HG03571 (cell line): ENCODE measurements at regions not wholly inside any gene's neighbourhood (a gene's known extent, or its start where the extent isn't known, plus 50 kb on each side); places are given as distances from the start of the nearest gene placed in this dataset.
A peak's percentile ranks its signal among the peaks of the same experiment; 100 is the strongest.
"Not testable (repeated sequence)": the region's sequence is repeated elsewhere in the genome, so short reads cannot be mapped to it uniquely, and the experiment has no call there.

ENCODE experiments used
- ATAC-seq: cut with Tn5 transposase; IDR thresholded peaks from one replicate; pipeline ENCODE4 v1.9.1; 2021; ENCODE audit not compliant: unreplicated experiment

DNA sequence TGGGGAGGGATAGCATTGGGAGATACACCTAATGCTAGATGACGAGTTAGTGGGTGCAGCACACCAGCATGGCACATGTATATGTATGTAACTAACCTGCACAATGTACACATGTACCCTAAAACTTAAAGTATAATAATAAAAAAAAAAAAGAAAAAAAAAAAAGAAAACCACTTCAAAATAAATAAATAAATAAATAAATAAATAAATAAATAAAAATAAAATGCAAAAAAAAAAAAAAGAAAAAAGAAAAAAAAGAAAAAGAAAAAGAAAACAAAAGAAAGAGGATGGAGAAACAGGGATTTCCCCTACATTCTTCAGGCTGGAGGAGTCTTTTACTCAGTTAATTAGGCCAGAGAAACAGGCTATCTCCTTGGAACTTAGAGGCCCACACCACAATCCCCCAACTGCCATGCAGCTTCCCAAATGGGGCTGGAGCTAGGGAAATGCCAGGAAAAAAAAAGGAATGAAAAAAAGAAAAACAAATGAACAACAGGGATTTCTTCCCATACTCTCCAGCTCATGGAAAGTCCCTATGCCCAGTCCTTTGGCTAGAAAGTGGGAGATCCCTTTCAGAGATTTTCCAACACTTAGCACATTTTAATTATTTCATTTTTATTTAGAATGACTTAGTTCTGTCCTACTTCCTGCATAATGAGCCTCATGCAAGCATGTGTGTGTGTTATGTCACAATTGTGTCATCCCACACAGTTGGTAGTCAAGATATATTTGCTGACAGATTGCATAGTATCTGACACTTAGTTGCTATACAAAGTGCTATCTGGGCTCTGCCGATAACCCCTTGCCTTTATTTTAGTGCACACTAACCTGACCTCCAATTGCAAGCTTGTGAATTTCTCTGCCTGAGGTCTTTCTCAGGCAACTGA, 486.4 kb downstream of the PLPP3 start:
- no peak for ATAC-seq

DNA sequence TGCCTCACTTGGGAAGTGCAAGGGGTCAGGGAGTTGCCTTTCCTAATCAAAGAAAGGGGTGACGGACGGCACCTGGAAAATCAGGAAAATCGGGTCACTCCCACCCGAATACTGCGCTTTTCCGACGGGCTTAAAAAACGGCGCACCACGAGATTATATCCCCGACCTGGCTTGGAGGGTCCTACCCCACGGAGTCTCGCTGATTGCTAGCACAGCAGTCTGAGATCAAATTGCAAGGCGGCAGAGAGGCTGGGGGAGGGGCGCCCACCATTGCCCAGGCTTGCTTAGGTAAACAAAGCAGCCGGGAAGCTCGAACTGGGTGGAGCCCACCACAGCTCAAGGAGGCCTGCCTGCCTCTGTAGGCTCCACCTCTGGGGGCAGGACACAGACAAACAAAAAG, 489.5 kb downstream of the PLPP3 start:
- ATAC-seq, result not testable (repeated sequence)

DNA sequence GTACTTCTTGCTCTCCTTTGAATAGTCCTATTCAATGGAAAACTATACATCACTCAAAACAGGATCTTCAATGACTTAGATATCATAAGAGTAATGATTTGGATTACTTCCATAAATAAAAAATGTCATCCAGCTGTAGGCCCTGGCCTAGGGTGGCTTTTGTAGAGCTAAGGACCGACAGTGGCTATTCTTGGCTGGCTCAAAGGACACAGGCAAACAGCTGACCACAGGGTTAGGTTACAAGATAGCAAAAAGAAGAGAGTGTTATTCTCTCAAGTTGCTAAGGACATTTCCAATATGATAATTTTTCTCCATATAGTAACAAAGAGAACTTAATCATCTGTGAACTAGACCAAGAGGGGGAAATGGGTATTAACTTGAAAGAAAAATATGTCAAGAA, 495.1 kb downstream of the PLPP3 start:
- no peak for ATAC-seq

DNA sequence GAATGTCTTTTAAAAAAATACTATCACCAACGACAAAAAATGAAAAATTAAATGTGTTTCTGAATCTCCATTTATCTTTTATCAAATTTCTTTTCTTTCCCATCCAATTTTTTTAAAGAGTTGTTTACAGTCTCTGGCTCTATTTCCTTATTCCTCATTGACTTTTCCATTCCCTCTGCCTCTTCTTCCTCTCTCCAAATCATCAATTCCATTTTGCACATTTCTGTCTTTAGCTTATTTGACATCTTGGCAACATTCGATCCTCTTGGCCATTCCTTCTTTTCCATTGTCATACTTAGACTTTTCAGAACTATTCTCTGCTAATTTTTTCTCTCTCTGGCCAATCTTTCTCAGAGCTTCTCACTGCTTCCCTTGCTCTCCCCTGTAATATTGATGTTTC, 497.6 kb downstream of the PLPP3 start:
- ATAC-seq, result no peak

DNA sequence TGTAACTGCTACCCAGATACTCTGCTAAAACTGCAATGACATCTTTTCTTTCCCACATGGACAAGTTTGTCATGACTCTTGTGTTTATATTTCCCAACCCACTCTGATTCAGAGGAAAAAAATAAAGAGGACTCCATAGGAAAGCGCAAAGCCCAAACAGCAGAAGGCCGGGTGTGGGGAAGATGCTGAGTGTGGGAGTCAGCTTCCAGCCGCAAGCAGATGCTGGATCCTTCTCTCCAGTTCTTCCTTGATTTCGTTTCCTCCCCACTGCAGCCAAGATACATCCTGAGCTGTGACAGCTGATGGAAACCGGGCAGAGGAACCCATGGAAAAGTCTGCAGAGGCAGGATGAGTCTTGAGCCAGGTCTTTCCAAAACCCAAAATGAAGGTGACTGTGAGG, 498.2 kb downstream of the PLPP3 start:
- no peak for ATAC-seq

DNA sequence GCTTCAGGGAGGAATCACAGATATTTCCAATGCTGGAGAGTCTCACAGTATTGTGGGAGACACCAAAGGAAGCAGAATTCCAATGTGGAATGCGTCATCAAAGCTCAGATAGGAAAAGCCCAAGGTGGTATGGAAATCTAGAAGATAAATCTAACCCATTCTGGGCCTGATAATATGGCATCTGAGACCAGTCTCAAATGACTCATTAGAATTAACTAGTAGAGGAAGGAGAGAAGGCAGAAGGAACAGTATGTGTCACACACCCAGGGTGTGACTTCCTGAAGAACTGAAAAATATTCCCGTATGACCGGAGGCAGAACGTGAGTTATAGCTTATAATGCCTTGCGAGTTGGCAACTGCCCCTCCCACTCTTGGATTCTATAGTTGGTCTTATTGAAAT, 499.2 kb downstream of the PLPP3 start:
- ATAC-seq, result no peak

DNA sequence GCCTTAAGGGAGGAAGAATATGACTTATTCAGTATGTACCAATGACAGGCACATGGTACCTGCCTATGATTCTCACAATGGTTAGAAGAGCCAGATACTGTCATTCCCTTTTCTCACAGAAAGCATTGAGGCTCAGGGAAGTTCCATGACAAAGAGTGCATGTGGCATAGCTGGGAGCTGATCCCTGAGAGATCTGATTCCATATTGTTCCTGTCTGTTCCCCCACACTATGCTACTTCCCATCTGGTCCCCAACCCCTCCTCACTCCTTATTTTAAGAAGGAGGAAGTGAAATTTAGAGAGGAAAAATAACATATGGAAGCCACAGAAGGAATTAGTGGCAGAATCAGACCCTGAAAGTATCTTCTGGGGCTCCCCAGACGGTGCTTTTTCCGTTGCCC, 500.0 kb downstream of the PLPP3 start:
- ATAC-seq, result no peak

DNA sequence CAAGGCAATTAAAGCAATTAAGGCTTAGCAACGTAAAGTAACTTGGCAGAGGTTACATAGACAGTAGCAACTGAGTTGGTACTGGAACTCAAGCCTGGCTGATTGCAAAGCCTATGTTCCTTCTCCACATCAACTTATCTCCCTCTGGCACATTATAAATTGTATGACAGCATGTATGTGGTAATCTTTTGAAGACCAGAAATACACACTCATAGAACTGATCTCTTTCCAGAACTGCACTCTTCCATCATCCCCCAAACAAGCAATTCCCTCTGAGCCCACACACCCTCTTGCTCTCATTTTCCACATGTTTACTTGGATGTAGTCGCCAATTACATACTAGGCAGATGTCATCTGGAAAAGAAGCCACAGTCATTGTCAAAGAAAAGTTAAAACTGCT, 502.2 kb downstream of the PLPP3 start:
- ATAC-seq, result no peak

DNA sequence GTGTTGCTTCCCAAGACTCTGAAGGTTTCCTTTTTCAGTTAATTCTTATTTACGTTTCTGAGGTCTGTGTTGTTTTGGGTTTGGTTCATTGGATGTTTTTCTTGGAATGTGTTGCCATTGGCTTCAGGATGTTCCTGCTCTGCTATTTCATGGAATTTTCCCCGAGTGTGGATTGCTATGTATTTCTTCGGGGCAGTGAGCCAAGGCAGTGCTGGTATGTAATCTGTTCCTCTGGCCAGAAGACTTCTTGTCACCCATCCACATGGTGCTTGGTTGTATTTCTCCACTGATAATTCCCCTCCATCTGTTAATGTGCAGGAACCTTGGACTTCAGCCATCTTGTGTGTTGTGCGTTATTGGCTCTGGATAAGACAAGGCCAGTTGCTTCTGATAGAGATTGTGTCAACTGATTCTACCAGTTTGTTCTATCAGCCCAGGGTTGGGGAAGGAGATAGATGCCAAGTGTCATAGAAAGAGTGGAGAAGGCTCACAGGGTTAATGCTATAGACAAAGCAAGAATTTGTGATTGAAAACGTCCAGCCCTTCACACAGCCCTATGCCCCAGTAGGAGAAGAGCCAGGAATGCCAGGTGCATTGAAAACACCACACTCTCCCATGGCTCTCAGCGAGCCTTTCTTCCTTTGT, 505.2 kb downstream of the PLPP3 start:
- ATAC-seq, result no peak

DNA sequence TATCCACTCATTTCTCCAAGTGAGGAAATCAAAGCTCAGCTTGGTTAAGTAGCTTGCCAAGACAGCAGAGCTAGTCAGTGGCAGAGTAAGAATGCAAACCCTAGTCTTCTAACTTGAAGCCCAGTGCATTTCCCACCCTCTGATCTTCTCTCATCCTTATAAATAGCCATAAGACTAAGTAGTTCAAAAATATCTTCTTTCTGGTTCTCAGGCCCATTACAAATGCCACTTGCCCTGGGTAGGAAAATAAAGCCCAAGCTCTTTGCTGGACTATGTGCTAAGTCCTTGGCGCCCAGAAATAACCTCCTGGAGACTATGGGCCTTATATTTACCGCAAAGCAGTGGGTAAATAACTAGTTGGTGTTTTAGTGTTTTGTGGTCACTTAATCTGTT, 505.8 kb downstream of the PLPP3 start:
- no peak for ATAC-seq

DNA sequence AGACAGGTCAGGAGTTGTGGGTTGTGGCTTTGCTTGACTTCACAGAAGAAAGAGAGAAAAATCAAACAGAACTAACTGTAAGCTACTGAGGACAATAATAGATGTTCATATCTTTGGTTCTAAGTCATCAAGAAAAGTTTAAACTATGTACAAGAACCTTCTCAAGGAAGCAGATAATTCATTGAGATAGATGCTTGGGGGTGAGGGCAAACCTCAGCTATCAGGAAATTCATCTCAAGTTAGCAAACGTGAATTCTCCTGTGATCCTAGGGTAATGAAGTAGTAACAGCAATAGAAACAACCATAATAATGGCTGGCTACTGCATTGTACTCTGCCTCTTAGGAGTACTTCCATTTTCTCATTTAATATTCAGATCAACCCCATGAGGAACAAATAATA, 506.2 kb downstream of the PLPP3 start:
- no peak for ATAC-seq

DNA sequence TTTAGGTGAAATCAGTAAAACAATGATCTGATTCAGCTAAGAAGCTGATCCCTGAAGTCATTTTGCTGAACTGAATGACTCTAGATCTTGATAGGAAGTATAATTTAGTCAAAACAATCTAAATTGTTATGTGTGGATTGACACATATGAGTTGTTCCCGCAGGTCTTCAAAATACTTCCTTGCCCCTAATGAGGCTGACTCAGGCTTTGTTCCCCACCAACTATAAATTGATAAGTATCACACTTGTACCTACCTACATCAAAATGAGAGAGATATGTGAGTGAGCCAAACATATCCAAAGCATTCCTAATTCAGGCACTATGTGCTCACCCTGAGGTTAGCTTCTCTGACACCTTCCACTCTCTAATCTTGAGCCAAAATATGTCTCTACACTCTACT, 507.1 kb downstream of the PLPP3 start:
- ATAC-seq, result no peak

DNA sequence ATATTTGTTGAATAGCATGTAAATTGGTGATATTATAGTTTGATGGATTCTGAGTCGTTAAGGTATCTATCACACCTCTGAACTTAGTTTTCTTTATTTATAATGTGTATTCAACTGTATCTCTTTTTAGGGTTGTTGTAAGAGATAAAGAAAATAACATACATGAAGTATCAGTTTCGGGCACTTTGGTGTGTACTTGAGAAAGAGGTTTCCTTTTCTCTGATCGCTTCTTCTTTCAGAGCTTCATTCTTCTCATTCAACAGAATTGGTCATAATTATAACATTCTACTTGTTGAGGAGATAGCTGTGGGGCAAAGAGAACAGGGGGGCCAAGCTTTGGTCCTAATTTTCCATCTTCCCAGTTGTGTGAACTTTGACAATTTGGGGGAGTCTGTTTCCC, 508.0 kb downstream of the PLPP3 start:
- no peak for ATAC-seq

DNA sequence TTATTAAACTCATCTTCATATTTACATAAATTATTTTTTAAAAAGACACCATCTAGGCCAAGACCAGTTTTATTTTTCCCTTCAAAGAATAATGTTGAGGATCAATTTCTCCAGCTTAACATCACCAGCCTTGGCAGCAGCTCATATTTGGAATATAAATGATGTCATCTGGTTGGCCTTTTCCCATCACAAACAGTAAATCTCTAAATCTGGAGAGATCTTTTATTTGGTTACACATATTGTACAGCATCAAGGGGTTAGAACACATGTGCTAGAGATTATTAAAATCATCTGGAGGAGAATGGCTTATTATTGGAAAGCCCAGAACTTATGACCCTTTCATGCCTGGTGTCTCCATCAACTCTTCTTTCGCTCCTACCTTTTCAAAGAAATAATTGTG, 508.8 kb downstream of the PLPP3 start:
- ATAC-seq, result no peak

DNA sequence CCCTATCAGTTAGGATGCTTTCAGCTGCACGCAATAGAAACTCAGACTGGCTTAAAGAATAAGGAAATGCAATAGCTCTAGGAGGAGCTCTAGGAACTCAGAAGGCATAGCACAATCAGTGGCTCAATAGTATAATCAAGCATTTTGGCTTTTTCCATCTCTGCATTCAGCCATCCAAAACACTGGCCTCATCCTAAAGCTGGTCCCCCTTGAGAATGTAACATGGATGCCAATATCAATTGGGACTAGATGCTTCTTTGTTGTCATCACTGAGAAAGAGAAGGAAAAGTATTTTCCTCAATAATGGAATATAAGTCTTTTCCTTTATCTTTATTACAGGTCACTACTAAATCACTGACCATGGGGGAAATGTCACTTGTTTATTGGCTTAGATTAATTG, 509.5 kb downstream of the PLPP3 start:
- no peak for ATAC-seq

DNA sequence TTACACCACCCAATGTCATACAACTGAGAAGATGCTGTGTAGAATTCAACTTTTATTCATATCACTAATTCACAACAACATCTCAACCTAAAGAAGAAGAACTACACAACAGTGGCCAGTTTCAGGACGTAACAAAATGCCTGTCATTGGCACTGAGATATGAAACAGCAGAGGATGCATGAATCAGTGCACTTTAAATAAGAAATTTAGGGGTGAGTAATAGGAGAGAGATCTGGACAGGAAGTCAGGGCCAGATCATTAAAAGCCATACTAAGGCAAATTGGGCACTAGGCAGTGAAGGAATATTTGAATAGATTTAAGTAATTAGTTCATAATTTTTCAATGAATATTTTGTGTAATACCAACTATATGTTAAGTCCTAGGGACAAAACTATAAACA, 510.5 kb downstream of the PLPP3 start:
- ATAC-seq, result no peak

DNA sequence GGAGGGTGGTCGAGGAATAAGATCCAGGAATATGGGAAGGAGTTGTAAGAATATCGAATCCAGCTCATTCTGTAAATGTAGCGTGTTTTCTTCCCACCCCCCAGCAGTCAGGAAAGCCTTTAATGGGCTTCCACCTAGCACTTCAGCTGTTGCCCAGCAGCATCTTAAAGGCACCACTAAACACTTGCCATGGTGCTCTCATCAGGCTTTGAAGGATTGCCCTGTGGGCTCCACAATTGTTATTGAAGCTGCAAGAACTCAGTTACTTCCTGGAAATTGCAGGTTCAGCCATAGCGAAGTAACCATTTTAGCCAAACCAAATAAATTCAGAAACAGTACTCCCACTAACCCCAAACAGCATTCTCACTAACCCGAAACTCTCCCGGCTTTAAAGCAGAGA, 511.2 kb downstream of the PLPP3 start:
- ATAC-seq, result no peak

DNA sequence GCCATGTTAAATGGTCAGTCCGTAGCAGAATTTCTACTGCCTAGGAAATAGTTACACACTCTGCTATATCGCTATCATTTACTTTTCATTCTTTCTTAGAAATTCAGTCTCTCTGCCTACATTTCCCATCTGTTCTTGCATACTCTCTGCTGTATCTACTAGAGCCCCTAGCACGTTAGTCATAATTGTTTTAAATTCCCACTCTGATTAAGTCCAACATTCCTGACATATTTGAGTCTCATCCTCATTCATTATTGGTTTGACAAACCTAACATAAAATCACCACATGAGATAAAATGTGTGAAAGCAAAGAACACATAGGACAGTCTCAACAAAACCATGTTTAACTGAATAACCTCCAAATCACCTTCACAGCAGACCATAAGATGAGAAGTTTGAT, 513.6 kb downstream of the PLPP3 start:
- no peak for ATAC-seq

DNA sequence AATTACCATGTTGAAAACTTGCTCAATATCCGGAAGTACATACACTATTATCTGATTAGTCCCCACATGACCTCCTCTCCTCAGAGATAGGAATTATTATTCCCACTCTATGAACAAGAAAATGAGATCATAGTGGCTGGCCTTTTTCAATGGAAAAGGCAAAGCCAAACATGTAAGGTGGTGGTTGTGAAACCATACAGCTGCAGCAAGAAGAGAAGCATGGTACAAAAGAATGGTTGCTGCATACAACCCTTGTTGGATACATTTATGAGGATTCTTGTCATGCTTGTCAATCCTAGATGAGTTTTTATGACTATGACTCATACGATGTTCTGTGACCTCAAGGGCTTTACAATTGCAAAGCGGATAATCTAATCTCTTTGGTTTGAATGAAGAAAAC, 514.7 kb downstream of the PLPP3 start:
- ATAC-seq, result no peak

DNA sequence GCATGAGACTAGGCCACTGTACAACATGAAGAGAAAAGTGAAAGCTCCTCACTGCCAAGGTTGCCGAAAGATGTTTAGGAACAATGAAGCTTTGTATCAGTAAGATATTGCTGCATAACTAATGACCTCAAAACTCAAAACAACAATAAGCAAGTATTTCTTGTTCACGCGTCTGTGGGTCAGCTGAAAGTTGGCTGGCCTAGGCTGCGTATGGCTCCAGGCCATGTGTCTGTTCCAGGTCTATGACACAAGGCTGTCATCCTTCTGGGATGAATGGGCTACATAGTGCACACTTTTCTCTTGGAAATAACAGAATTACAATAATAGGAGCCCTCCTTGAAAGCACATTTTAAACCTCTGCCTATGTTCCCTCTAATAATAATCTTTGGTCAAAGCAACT, 515.9 kb downstream of the PLPP3 start:
- ATAC-seq, result no peak

DNA sequence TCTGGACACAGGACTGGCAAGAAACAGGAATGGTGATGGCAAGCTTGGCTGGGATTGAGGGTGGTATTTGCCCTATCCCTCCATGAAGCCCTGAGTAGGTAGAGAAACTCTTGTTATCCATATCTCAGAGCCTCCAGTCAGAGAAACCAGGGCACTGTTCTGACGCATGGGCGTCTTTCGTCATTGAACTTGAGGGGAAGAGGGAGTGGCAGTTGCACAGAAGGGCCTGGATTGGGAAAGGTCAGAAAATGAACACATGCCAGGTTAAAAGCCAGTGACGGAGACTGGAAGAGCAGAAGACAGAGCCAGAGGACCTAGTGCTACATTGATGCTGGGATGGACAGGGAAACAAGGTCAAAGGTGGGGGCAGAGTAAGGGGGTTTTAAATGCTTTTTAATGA, 516.7 kb downstream of the PLPP3 start:
- ATAC-seq, result no peak

DNA sequence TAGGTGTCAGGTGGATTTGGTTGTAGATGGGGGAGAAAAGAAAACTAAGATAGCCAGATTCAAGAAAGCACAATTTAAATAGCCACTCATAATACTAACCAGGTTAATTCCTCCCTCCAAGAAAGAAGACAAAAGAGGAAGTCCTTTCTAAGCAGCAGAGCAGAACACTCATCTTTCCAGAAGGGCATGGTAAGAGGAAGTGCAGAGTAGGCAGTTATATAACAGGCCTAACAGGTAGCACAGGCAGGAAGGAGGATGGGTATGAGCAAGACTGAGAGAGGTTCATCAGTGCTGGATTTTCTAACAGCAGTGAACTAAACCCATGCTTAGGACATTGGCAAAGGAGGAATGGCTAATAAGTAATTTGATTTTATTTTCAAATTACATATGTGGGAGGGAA, 517.5 kb downstream of the PLPP3 start:
- peak; percentile 68 for ATAC-seq

DNA sequence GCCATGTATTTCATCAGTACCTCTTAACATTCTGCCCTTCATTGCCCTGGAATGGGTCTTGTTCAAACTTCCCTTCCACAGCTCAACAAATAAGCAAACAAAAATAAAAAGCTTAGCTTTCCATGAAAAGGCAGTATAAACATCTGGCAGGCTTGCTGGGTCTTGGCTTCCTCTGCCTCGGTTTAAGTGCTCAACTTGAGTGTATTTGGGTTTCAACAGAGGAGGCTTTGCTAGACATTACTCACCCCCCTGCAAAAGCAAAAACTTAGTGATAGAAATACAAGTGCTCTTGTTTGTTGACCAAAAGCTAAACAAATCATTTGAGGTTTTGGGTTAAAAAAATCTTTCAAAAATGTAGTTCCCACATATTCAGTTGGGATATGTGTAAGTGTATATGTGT, 518.5 kb downstream of the PLPP3 start:
- no peak for ATAC-seq
